ENCODE measurements at regions not wholly inside any gene's neighbourhood (a gene's known extent, or its start where the extent isn't known, plus 50 kb on each side); places are given as distances from the start of the nearest gene placed in this dataset.

- Mint-ChIP-seq H3K36me3 (ENCODE audit: low read depth) (no peaks in the 10 kb centered on the region), H3K9me3 (peaks cover 5% of the 10 kb centered on the region), H3K27me3 (no peaks in the 10 kb centered on the region), H3K4me1 (ENCODE audit: low read depth) (no peaks in the 10 kb centered on the region), H3K27ac (no peak overlapping the region), H3K4me3 (no peak overlapping the region)
- CTCF ChIA-PET, result no interaction called here
- Histone ChIP-seq H3K4me1 (ENCODE audit: insufficient read depth, low read length) (no peaks in the 10 kb centered on the region), H3K4me3 (ENCODE audit: low read length) (no peak overlapping the region), H3K9me3 (ENCODE audit: control insufficient read depth in 1 of 2, insufficient read depth in 1 of 2, low read length in 2 of 2) (peaks cover 0 to 19% of the 10 kb centered on the region in 2 experiments), H3K27ac (ENCODE audit: low read depth in 1 of 2, low read length in 2 of 2) (no peak overlapping the region), H3K27me3 (ENCODE audit: control insufficient read depth in 1 of 2, insufficient read depth in 2 of 2, low read length in 2 of 2) (no peaks in the 10 kb centered on the region), H3K36me3 (ENCODE audit: insufficient read depth, low read length) (no peaks in the 10 kb centered on the region)
- TF ChIP-seq CTCF (IDR thresholded peaks at IDR 0.05), result no peak
- intact Hi-C loops (cut with DNase I, micrococcal nuclease), result no loop called here
- DNase-seq, result peak in 1 of 14 experiments; percentile 4
- no peak for ATAC-seq (ENCODE audit: poor library complexity)
- POLR2A ChIA-PET, result no interaction called here
Observed at GRCh38 chr12:86600664-86601231, 344.6 kb upstream of the MGAT4C start.

- Mint-ChIP-seq H3K36me3 (ENCODE audit: low read depth) (no peaks in the 10 kb centered on the region), H3K4me1 (ENCODE audit: low read depth) (no peaks in the 10 kb centered on the region), H3K4me3 (no peak overlapping the region), H3K27ac (no peak overlapping the region), H3K27me3 (no peaks in the 10 kb centered on the region), H3K9me3 (peaks cover 5% of the 10 kb centered on the region)
- Histone ChIP-seq H3K4me3 (ENCODE audit: low read length) (no peak overlapping the region), H3K36me3 (ENCODE audit: insufficient read depth, low read length) (no peaks in the 10 kb centered on the region), H3K27me3 (ENCODE audit: control insufficient read depth in 1 of 2, insufficient read depth in 2 of 2, low read length in 2 of 2) (no peaks in the 10 kb centered on the region), H3K27ac (ENCODE audit: low read depth in 1 of 2, low read length in 2 of 2) (no peak overlapping the region), H3K9me3 (ENCODE audit: control insufficient read depth in 1 of 2, insufficient read depth in 1 of 2, low read length in 2 of 2) (peaks cover 0 to 19% of the 10 kb centered on the region in 2 experiments), H3K4me1 (ENCODE audit: insufficient read depth, low read length) (no peaks in the 10 kb centered on the region)
- no peak for ATAC-seq (ENCODE audit: poor library complexity)
- POLR2A ChIA-PET, result no interaction called here
- DNase-seq, result no peak
- CTCF ChIA-PET, result no interaction called here
- intact Hi-C loops (cut with DNase I, micrococcal nuclease), result no loop called here
- TF ChIP-seq CTCF (IDR thresholded peaks at IDR 0.05), result no peak
Observed at GRCh38 chr12:86597431-86597830, 341.2 kb upstream of the MGAT4C start.

DNA sequence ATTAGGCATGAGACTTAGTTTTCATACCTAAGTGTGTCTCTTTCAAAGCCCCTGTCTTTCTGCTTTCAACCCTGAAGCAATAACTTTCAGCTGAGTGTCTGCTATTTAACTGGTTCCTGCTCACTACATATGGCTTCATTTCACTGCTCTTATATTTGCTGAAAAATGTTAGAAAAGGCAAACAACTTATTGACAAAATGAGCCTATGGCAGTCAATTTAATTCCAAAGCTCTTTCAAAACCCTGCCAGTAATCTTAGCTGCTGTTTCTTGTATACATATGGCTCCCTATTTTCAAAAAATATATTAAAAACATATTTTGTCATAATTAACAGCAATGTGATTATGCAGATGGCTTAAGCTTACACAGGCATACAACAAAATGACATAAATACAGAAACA, 334.1 kb upstream of the MGAT4C start:
- H3K36me3 ChIP-seq (ENCODE audit: insufficient read depth, low read length), result no peaks in the 10 kb centered on the region
- H3K4me3 ChIP-seq (ENCODE audit: low read length), result no peak overlapping the region
- Mint-ChIP-seq H3K36me3 (ENCODE audit: low read depth) (no peaks in the 10 kb centered on the region), H3K4me3 (no peak overlapping the region), H3K27ac (no peak overlapping the region), H3K9me3 (peaks cover 3% of the 10 kb centered on the region), H3K27me3 (no peaks in the 10 kb centered on the region), H3K4me1 (ENCODE audit: low read depth) (no peaks in the 10 kb centered on the region)
- H3K9me3 ChIP-seq (ENCODE audit: control insufficient read depth in 1 of 2, insufficient read depth in 1 of 2, low read length in 2 of 2), result no peaks in the 10 kb centered on the region
- POLR2A ChIA-PET, result no interaction called here
- TF ChIP-seq CTCF (IDR thresholded peaks at IDR 0.05), result no peak
- H3K27me3 ChIP-seq (ENCODE audit: control insufficient read depth in 1 of 2, insufficient read depth in 2 of 2, low read length in 2 of 2), result no peaks in the 10 kb centered on the region
- H3K4me1 ChIP-seq (ENCODE audit: insufficient read depth, low read length), result no peaks in the 10 kb centered on the region
- CTCF ChIA-PET, result no interaction called here
- no peak overlapping the region for H3K27ac ChIP-seq (ENCODE audit: low read depth in 1 of 2, low read length in 2 of 2)
- no peak for DNase-seq
- no peak for ATAC-seq (ENCODE audit: poor library complexity)
- intact Hi-C loops (cut with DNase I, micrococcal nuclease), result no loop called here

Measured in CD4-positive, alpha-beta T cell (primary cell).